ENCODE measurements at regions not wholly inside any gene's neighbourhood (a gene's known extent, or its start where the extent isn't known, plus 50 kb on each side); places are given as distances from the start of the nearest gene placed in this dataset.

DNA sequence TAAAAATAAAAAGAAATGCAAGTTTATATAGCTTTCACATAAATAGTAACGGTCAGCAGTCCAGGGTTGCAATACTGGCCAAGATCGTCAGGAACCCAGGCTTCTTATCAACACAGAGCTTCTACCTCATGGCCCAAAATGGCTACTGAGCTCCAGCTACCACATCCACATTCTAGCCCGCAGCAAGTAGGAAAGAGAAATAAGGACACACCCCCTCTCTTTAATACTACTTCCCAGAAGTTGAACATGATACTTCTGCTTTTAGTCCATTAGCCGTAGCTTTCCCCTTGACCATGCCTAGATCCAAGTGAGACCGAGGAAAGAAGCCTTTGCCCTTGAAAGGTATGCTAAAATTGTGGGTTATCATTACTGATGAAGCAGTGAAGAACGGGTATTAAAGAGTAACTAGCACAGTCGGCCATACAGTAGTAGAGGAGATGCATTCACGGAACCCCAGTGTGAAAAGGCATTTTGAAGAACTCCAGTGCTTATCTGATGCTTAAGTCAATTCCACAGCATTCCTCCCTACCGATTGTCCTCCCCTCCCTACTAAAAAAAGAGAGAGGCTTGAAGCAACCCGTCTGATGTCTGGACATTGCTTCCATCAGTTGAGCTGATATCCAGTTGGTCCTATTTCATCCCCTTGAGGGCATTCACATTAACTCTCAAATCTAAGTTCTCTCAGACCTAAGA, 226.9 kb upstream of the RREB1 start:
- TF ChIP-seq CSDC2 (CRISPR knock-in tag; IDR thresholded peaks at IDR 0.05) (no peak), ZC3H10 (CRISPR knock-in tag; IDR thresholded peaks at IDR 0.05) (no peak), ZFP3 (CRISPR knock-in tag; IDR thresholded peaks at IDR 0.05) (no peak), SNAI2 (CRISPR knock-in tag; IDR thresholded peaks at IDR 0.05) (no peak), ISL1 (CRISPR knock-in tag; IDR thresholded peaks at IDR 0.05) (no peak), ZNF565 (CRISPR knock-in tag; conservative IDR thresholded peaks at IDR 0.05; ENCODE audit: low read depth) (no peak), ARNTL (CRISPR knock-in tag; IDR thresholded peaks at IDR 0.05; ENCODE audit: borderline replicate concordance, low read depth) (no peak), RARB (CRISPR knock-in tag; IDR thresholded peaks at IDR 0.05) (no peak), ESRRG (CRISPR knock-in tag; IDR thresholded peaks at IDR 0.05) (no peak), BACH2 (CRISPR knock-in tag; IDR thresholded peaks at IDR 0.05; ENCODE audit: borderline replicate concordance) (no peak), GLIS3 (CRISPR knock-in tag; IDR thresholded peaks at IDR 0.05) (no peak), TOX (CRISPR knock-in tag; IDR thresholded peaks at IDR 0.05; ENCODE audit: borderline replicate concordance) (no peak), TCF4 (CRISPR knock-in tag; IDR thresholded peaks at IDR 0.05; ENCODE audit: borderline replicate concordance) (no peak), ZFP30 (CRISPR knock-in tag; IDR thresholded peaks at IDR 0.05) (no peak), ZNF8 (CRISPR knock-in tag; IDR thresholded peaks at IDR 0.05) (no peak), OSR1 (CRISPR knock-in tag; IDR thresholded peaks at IDR 0.05) (no peak)
- TF ChIP-seq, protein P1, sequence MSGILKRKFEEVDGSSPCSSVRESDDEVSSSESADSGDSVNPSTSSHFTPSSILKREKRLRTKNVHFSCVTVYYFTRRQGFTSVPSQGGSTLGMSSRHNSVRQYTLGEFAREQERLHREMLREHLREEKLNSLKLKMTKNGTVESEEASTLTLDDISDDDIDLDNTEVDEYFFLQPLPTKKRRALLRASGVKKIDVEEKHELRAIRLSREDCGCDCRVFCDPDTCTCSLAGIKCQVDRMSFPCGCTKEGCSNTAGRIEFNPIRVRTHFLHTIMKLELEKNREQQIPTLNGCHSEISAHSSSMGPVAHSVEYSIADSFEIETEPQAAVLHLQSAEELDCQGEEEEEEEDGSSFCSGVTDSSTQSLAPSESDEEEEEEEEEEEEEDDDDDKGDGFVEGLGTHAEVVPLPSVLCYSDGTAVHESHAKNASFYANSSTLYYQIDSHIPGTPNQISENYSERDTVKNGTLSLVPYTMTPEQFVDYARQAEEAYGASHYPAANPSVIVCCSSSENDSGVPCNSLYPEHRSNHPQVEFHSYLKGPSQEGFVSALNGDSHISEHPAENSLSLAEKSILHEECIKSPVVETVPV (CRISPR knock-in tag; IDR thresholded peaks at IDR 0.05): no peak
- TF ChIP-seq, protein P2, sequence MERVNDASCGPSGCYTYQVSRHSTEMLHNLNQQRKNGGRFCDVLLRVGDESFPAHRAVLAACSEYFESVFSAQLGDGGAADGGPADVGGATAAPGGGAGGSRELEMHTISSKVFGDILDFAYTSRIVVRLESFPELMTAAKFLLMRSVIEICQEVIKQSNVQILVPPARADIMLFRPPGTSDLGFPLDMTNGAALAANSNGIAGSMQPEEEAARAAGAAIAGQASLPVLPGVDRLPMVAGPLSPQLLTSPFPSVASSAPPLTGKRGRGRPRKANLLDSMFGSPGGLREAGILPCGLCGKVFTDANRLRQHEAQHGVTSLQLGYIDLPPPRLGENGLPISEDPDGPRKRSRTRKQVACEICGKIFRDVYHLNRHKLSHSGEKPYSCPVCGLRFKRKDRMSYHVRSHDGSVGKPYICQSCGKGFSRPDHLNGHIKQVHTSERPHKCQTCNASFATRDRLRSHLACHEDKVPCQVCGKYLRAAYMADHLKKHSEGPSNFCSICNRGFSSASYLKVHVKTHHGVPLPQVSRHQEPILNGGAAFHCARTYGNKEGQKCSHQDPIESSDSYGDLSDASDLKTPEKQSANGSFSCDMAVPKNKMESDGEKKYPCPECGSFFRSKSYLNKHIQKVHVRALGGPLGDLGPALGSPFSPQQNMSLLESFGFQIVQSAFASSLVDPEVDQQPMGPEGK (CRISPR knock-in tag; IDR thresholded peaks at IDR 0.05; ENCODE audit: borderline replicate concordance): no peak
- TF ChIP-seq, protein P3, sequence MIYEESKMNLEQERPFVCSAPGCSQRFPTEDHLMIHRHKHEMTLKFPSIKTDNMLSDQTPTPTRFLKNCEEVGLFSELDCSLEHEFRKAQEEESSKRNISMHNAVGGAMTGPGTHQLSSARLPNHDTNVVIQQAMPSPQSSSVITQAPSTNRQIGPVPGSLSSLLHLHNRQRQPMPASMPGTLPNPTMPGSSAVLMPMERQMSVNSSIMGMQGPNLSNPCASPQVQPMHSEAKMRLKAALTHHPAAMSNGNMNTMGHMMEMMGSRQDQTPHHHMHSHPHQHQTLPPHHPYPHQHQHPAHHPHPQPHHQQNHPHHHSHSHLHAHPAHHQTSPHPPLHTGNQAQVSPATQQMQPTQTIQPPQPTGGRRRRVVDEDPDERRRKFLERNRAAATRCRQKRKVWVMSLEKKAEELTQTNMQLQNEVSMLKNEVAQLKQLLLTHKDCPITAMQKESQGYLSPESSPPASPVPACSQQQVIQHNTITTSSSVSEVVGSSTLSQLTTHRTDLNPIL (CRISPR knock-in tag; IDR thresholded peaks at IDR 0.05; ENCODE audit: low read depth): no peak
- TF ChIP-seq, protein P4, sequence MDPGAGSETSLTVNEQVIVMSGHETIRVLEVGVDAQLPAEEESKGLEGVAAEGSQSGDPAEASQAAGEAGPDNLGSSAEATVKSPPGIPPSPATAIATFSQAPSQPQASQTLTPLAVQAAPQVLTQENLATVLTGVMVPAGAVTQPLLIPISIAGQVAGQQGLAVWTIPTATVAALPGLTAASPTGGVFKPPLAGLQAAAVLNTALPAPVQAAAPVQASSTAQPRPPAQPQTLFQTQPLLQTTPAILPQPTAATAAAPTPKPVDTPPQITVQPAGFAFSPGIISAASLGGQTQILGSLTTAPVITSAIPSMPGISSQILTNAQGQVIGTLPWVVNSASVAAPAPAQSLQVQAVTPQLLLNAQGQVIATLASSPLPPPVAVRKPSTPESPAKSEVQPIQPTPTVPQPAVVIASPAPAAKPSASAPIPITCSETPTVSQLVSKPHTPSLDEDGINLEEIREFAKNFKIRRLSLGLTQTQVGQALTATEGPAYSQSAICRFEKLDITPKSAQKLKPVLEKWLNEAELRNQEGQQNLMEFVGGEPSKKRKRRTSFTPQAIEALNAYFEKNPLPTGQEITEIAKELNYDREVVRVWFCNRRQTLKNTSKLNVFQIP (CRISPR knock-in tag; IDR thresholded peaks at IDR 0.05; ENCODE audit: borderline replicate concordance, low read depth): no peak

DNA sequence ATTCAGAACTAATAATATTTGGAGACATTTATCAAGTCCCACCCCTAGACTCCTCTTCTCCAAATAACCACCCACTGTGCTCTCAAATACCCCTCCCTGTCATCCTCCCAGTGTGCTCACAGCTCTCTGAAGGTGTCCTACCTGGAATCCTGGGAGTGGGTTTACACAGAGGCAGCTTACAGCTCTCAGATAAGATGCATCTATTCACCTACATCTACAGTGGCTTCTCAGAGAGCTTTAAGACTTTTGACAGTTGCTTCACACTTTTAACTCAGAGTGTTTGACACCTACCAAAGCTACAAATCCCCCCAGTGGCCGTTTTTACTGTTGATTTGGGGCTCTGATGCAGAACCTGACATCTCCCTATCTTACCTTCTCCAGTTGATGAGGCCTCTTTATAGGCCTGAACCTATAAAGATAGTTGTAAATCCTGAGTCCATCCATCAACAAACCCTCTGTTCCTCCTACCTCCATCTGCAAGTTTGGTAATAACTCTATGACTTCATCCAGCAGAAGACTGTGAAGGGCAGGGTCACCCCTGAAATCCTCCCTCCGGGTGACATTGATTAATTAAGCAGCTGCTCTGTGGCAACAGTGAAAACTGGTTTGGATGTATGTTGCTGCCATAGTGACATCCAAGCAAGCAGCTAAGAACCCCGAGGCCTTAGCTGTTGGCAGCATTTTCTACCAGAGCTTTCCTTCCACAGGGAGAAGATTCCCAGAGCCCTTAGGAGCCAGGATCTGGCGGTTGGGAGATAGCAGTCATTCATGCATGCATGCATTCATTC, 226.1 kb upstream of the RREB1 start:
- ATAC-seq: no peak
- TF ChIP-seq, protein P3 (CRISPR knock-in tag; IDR thresholded peaks at IDR 0.05; ENCODE audit: low read depth): no peak

More for the DNA sequence above, 226.9 kb upstream of the RREB1 start:
- no peak for ATAC-seq

DNA sequence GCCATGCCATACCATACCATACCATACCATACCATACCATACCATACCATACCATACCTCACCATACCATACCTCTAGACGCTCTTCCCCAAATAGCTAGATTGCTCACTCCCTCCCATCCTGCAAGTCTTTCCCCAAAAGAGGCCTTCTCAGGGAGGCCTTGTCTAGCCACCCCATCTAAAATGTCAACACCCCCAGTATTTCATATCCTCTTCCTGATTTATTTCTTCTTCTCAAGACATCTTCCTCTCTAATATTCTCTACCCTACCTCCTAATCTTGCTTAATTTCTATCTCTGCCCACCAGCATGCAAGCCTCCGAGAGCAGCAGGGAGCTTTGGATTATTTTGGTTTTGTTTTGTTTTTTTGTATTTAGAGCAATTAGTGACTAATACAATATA, 225.2 kb upstream of the RREB1 start:
- TF ChIP-seq TOX (CRISPR knock-in tag; IDR thresholded peaks at IDR 0.05; ENCODE audit: borderline replicate concordance): no peak
- no peak for TF ChIP-seq GLIS3 (CRISPR knock-in tag; IDR thresholded peaks at IDR 0.05)
- no peak for TF ChIP-seq OSR1 (CRISPR knock-in tag; IDR thresholded peaks at IDR 0.05)
- TF ChIP-seq, protein P5, sequence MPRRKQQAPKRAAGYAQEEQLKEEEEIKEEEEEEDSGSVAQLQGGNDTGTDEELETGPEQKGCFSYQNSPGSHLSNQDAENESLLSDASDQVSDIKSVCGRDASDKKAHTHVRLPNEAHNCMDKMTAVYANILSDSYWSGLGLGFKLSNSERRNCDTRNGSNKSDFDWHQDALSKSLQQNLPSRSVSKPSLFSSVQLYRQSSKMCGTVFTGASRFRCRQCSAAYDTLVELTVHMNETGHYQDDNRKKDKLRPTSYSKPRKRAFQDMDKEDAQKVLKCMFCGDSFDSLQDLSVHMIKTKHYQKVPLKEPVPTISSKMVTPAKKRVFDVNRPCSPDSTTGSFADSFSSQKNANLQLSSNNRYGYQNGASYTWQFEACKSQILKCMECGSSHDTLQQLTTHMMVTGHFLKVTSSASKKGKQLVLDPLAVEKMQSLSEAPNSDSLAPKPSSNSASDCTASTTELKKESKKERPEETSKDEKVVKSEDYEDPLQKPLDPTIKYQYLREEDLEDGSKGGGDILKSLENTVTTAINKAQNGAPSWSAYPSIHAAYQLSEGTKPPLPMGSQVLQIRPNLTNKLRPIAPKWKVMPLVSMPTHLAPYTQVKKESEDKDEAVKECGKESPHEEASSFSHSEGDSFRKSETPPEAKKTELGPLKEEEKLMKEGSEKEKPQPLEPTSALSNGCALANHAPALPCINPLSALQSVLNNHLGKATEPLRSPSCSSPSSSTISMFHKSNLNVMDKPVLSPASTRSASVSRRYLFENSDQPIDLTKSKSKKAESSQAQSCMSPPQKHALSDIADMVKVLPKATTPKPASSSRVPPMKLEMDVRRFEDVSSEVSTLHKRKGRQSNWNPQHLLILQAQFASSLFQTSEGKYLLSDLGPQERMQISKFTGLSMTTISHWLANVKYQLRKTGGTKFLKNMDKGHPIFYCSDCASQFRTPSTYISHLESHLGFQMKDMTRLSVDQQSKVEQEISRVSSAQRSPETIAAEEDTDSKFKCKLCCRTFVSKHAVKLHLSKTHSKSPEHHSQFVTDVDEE (CRISPR knock-in tag; IDR thresholded peaks at IDR 0.05): no peak
- TF ChIP-seq RARB (CRISPR knock-in tag; IDR thresholded peaks at IDR 0.05): no peak
- TF ChIP-seq ESRRG (CRISPR knock-in tag; IDR thresholded peaks at IDR 0.05): no peak
- TF ChIP-seq TCF4 (CRISPR knock-in tag; IDR thresholded peaks at IDR 0.05; ENCODE audit: borderline replicate concordance): no peak
- TF ChIP-seq ZNF8 (CRISPR knock-in tag; IDR thresholded peaks at IDR 0.05): no peak
- no peak for TF ChIP-seq CSDC2 (CRISPR knock-in tag; IDR thresholded peaks at IDR 0.05)
- TF ChIP-seq ZFP3 (CRISPR knock-in tag; IDR thresholded peaks at IDR 0.05): no peak
- no peak for TF ChIP-seq ZNF565 (CRISPR knock-in tag; conservative IDR thresholded peaks at IDR 0.05; ENCODE audit: low read depth)
- TF ChIP-seq, protein P1 (CRISPR knock-in tag; IDR thresholded peaks at IDR 0.05): no peak
- no peak for TF ChIP-seq SNAI2 (CRISPR knock-in tag; IDR thresholded peaks at IDR 0.05)
- TF ChIP-seq, protein P3 (CRISPR knock-in tag; IDR thresholded peaks at IDR 0.05; ENCODE audit: low read depth): no peak
- no peak for TF ChIP-seq BACH2 (CRISPR knock-in tag; IDR thresholded peaks at IDR 0.05; ENCODE audit: borderline replicate concordance)
- no peak for TF ChIP-seq ISL1 (CRISPR knock-in tag; IDR thresholded peaks at IDR 0.05)
- ATAC-seq: no peak

Measured in SK-N-SH treated with all-trans-retinoic acid at 6 μM for 48 hours (cell line).